ENCODE measurements at regions not wholly inside any gene's neighbourhood (a gene's known extent, or its start where the extent isn't known, plus 50 kb on each side); places are given as distances from the start of the nearest gene placed in this dataset.

- no peak for DNase-seq
Observed at GRCh38 chr3:28906561-28907310, 374.1 kb upstream of the RBMS3 start.

GRCh38 chr3:28907616-28908015 lies 373.3 kb upstream of the RBMS3 start:
- DNase-seq: no peak

- DNase-seq: no peak
Observed at GRCh38 chr3:28912120-28912885, 368.6 kb upstream of the RBMS3 start.

GRCh38 chr3:28915741-28916500 lies 364.9 kb upstream of the RBMS3 start:
- peak; percentile 45 for DNase-seq

- peak; percentile 78 for DNase-seq
Observed at GRCh38 chr3:28916713-28917499, 364.0 kb upstream of the RBMS3 start.

GRCh38 chr3:28917895-28918475 lies 362.9 kb upstream of the RBMS3 start:
- DNase-seq: no peak

GRCh38 chr3:28922376-28922775 lies 358.5 kb upstream of the RBMS3 start:
- DNase-seq: no peak

- no peak for DNase-seq
Observed at GRCh38 chr3:28923994-28924393, 356.9 kb upstream of the RBMS3 start.

- DNase-seq: no peak
Observed at GRCh38 chr3:28924744-28925360, 356.0 kb upstream of the RBMS3 start.

- DNase-seq: no peak
Observed at GRCh38 chr3:28933337-28933736, 347.5 kb upstream of the RBMS3 start.

- DNase-seq: no peak
Observed at GRCh38 chr3:28934126-28934813, 346.6 kb upstream of the RBMS3 start.

GRCh38 chr3:28935146-28935545 lies 345.7 kb upstream of the RBMS3 start:
- no peak for DNase-seq

GRCh38 chr3:28936154-28936553 lies 344.7 kb upstream of the RBMS3 start:
- no peak for DNase-seq

- no peak for DNase-seq
Observed at GRCh38 chr3:28940530-28940929, 340.3 kb upstream of the RBMS3 start.

GRCh38 chr3:28940994-28941393 lies 339.9 kb upstream of the RBMS3 start:
- no peak for DNase-seq

- no peak for DNase-seq
Observed at GRCh38 chr3:28947061-28947460, 333.8 kb upstream of the RBMS3 start.

GRCh38 chr3:28947751-28948150 lies 333.1 kb upstream of the RBMS3 start:
- peak; percentile 58 for DNase-seq

GRCh38 chr3:28948685-28949084 lies 332.2 kb upstream of the RBMS3 start:
- no peak for DNase-seq

- no peak for DNase-seq
Observed at GRCh38 chr3:28949580-28949979, 331.3 kb upstream of the RBMS3 start.

GRCh38 chr3:28950614-28951013 lies 330.3 kb upstream of the RBMS3 start:
- DNase-seq: no peak

Measured in hindlimb muscle (tissue), 1 donor.